GM19455 (cell line): ENCODE measurements at regions not wholly inside any gene's neighbourhood (a gene's known extent, or its start where the extent isn't known, plus 50 kb on each side); places are given as distances from the start of the nearest gene placed in this dataset.
"Not testable (repeated sequence)": the region's sequence is repeated elsewhere in the genome, so short reads cannot be mapped to it uniquely, and the experiment has no call there.

Source experiments
- ATAC-seq: cut with Tn5 transposase; IDR thresholded peaks from one replicate; pipeline ENCODE4 v1.9.1; 2021; ENCODE audit not compliant: unreplicated experiment

DNA sequence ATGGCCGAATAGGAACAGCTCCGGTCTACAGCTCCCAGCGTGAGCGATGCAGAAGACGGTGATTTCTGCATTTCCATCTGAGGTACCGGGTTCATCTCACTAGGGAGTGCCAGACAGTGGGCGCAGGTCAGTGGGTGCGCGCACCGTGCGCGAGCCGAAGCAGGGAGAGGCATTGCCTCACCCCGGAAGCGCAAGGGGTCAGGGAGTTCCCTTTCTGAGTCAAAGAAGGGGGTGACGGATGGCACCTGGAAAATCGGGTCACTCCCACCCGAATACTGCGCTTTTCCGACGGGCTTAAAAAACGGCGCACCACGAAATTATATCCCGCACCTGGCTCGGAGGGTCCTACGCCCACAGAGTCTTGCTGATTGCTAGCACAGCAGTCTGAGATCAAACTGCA lies 572.8 kb upstream of the AGA start:
- not testable (repeated sequence) for ATAC-seq

- ATAC-seq: no peak
Observed at GRCh38 chr4:178026999-178027398, 584.8 kb upstream of the AGA start.

DNA sequence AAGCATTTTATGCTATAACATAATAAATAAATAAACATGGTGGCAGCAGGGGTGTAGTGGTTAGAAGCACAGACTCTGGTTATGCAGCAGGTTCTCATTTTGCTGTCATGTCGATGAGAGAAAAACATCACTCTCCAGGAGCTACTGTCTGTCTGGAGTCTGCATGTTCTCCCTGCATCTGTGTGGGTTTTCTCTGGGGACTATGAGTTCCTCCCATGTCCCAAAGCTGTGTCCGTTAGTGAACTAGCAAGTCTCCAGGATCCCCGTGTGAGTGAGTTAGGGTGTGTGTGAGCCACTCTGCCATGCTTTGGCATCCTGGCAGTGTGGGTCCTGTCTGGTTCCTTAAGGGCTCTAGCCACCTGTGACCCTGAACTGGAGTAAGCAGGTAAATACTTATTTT lies 585.6 kb upstream of the AGA start:
- no peak for ATAC-seq

DNA sequence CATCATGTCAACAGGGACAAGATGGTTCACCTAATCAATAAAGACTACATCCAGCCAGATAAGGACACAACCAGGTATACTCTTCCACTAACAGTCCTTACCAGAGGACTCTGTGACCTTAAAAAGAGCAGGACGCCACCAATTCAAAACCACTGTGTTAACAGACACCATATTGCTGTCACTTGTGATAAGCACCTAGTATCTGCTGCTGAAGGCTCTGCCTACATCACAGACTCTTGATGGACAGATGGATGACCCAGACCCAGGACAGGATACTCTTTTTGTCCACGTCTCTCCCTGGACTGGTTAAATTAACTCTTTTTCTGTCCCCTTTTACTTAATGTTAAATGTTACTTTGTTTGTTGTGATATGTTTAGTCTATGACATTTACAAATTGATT lies 586.2 kb upstream of the AGA start:
- ATAC-seq: no peak

DNA sequence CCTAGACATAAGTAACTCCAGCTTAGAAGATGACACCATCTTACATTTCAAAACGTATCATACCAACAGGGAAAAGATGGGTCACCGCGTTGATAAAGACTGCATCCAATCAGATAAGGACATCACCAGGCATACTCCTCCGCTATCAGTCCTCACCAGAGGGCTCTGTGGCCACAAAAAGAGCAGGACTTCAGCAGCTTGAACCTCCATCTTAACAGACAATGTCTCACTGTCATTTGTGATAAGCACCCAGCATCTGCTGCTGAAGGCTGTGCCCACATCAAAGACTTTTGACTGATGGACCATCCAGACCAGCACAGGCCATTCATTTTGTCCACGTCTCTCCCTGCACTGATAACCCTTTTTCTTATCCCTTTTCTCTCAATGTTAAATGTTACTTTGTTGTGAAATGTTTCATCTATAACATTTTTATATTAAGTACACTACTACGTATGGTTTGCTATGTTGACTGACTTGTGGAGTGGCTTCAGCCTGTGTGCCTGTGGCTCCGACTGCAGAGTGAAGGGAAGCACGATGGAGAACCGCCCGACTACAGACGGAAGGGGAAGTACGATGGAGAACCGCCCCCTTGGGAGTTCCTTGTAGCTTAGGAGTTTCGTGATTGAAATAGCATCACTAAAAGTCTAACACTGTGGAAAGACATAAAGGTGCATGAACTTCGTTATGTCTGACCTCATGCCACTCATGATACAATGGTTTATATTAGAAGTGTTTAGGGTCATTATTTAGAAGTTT lies 595.4 kb upstream of the AGA start:
- no peak for ATAC-seq

DNA sequence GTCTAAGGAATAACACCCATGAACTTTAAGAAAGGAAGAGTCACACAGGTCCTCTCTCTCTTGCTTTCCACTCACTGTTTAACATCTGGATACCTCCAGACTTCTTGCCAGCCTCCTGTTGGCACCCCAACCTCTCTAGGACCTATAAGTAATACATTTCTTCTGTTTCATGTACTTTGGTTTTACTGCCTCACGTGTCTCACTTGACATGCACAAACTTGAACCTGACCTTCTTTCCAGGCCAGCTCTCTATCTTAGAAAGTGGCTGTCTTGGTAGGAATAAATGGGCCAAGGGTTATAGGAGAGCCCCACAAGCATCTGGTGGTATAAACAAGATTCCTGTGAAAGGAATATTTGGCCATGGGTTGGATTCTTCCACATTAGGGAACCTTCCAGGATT lies 614.8 kb upstream of the AGA start:
- no peak for ATAC-seq

DNA sequence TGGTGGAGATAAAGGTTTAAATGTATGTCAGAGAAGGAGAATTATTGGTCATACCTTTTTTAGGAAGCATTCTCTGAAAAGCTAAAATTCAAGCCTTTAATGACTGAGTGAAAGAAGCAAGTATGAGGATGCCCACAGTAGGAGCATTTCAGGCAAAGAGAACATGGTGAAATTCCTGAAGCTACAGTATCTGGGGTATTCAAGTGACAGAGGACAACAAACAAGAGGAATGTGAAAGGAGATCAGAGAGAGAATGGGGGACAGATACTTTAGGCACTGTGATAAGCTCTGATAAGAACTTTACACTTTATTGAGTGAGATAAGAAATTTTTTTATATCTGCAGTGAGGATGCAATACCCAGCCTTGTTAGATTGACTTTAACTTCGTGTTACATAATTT lies 621.3 kb upstream of the AGA start:
- no peak for ATAC-seq

GRCh38 chr4:178066338-178066941 lies 624.2 kb upstream of the AGA start:
- ATAC-seq: no peak

- no peak for ATAC-seq
Observed at GRCh38 chr4:178068136-178068535, 625.9 kb upstream of the AGA start.

GRCh38 chr4:178070163-178070562 lies 627.9 kb upstream of the AGA start:
- no peak for ATAC-seq

GRCh38 chr4:178080312-178080711 lies 638.1 kb upstream of the AGA start:
- no peak for ATAC-seq

- ATAC-seq: no peak
Observed at GRCh38 chr4:178081176-178081575, 638.9 kb upstream of the AGA start.

GRCh38 chr4:178081896-178082295 lies 639.7 kb upstream of the AGA start:
- no peak for ATAC-seq

GRCh38 chr4:178082906-178083305 lies 640.7 kb upstream of the AGA start:
- ATAC-seq: no peak

DNA sequence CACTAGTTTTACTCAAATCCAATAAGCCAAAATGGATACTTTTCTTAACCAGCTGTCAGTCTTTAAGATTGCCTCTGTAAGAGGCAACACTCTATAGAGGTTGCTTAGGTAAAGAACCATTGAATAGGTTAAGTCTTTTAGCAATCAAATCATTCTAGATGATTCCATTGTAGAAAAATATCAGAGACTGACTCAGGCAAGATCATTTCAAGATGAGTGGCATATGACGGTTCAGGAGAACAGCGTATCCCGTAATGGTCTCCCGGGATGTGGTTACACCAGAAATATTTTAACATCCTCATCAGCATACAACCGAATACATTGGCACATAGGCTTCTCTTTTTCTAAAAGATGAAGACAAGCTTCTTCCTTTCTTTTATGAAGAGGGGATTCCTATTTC lies 641.7 kb upstream of the AGA start:
- no peak for ATAC-seq

- no peak for ATAC-seq
Observed at GRCh38 chr4:178086320-178086719, 644.1 kb upstream of the AGA start.

- ATAC-seq: no peak
Observed at GRCh38 chr4:178090640-178091411, 648.6 kb upstream of the AGA start.

DNA sequence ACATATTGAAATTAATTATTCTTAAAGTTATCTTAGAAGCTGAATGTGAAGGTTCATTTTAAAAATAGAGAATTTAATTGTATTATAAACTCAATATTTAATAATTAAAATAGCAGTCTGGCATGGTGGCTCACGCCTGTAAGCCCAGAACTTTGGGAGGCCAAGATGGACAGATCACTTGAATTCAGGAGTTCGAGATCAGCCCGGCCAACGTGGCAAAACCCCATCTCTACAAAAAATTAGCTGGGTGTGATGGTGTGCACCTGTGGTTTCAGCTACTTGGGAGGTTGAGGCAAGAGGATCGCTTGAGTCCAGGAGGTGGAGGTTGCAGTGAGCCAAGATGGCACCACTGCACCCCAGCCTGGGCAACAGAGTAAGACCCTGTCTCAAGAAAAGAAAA lies 659.9 kb upstream of the AGA start:
- no peak for ATAC-seq

GRCh38 chr4:178105242-178105641 lies 663.0 kb upstream of the AGA start:
- ATAC-seq: no peak

- ATAC-seq: no peak
Observed at GRCh38 chr4:178136736-178137345, 694.6 kb upstream of the AGA start.

DNA sequence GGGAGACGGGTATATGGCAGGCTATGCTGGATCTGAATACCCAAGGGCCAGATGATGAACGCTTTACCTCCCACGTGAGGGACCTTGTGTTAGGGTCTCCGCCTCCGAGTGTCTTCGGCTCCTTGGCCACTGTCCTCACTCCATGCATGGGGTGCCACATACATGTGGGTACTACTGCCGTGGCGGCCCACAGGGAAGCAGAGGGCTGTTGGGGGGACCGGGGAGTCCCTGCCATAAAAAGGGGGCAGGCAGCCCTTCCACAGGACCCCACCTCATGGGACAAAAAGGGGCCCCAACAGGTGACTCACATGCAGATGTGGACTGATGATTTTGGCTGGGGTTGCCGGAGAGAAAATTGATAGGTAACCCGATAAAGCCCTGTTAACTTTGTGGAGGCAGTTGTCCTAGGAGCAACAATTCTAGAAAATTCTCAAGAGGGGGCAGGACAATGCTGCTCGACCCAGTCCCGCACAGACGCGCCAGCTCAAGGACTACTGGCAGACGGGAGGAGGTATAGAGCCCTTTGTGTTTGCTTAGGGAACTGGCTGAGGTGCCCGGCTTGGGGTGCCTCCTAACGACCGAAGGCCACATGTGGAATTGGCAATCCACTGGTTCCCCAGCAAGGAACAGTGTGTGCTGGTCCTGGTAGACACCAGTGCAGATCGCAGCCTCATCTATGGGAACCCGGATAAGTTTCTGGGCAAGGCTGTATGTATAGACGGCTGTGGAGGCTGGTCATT lies 695.7 kb upstream of the AGA start:
- no peak for ATAC-seq
